ENCODE measurements at regions not wholly inside any gene's neighbourhood (a gene's known extent, or its start where the extent isn't known, plus 50 kb on each side); places are given as distances from the start of the nearest gene placed in this dataset.

GRCh38 chr15:95550702-95551101 lies 779.8 kb upstream of the NR2F2 start:
- no peaks in the 10 kb centered on the region for H3K9me3 ChIP-seq

GRCh38 chr15:95556225-95556624 lies 774.3 kb upstream of the NR2F2 start:
- DNase-seq: no peak
- Histone ChIP-seq H3K27me3 (no peaks in the 10 kb centered on the region), H3K27ac (peak overlapping the region in 1 of 2 donors; percentile 43), H3K4me1 (no peaks in the 10 kb centered on the region), H3K36me3 (no peaks in the 10 kb centered on the region), H3K4me3 (no peak overlapping the region), H3K9me3 (no peaks in the 10 kb centered on the region)
- TF ChIP-seq CTCF (IDR thresholded peaks at IDR 0.05): no peak
- TF ChIP-seq POLR2A (IDR thresholded peaks at IDR 0.05): no peak
- intact Hi-C loops (cut with DNase I; ENCODE audit: low total_unique reads): no loop called here

More at GRCh38 chr15:95550702-95551101, 779.8 kb upstream of the NR2F2 start:
- DNase-seq: no peak
- Histone ChIP-seq H3K4me3 (no peak overlapping the region), H3K27ac (no peak overlapping the region), H3K27me3 (no peaks in the 10 kb centered on the region), H3K4me1 (no peaks in the 10 kb centered on the region), H3K36me3 (no peaks in the 10 kb centered on the region)
- TF ChIP-seq CTCF (IDR thresholded peaks at IDR 0.05): no peak
- TF ChIP-seq POLR2A (IDR thresholded peaks at IDR 0.05): no peak
- intact Hi-C loops (cut with DNase I; ENCODE audit: low total_unique reads): no loop called here

- H3K27ac ChIP-seq: peak overlapping the region; percentile 43 to 47
- no peaks in the 10 kb centered on the region for H3K4me1 ChIP-seq
- TF ChIP-seq POLR2A (IDR thresholded peaks at IDR 0.05) (no peak), CTCF (IDR thresholded peaks at IDR 0.05) (no peak)
- H3K9me3 ChIP-seq: no peaks in the 10 kb centered on the region
- no peak for DNase-seq
- intact Hi-C loops (cut with DNase I; ENCODE audit: low total_unique reads): no loop called here
- no peaks in the 10 kb centered on the region for H3K36me3 ChIP-seq
- H3K4me3 ChIP-seq: no peak overlapping the region
- no peaks in the 10 kb centered on the region for H3K27me3 ChIP-seq
Observed at GRCh38 chr15:95556866-95557225, 773.7 kb upstream of the NR2F2 start.

- DNase-seq: peak; percentile 22 to 53
- Histone ChIP-seq H3K4me3 (no peak overlapping the region), H3K27ac (peak overlapping the region; percentile 47), H3K36me3 (no peaks in the 10 kb centered on the region), H3K27me3 (no peaks in the 10 kb centered on the region), H3K9me3 (no peaks in the 10 kb centered on the region), H3K4me1 (no peaks in the 10 kb centered on the region)
- intact Hi-C loops (cut with DNase I; ENCODE audit: low total_unique reads): no loop called here
- TF ChIP-seq POLR2A (IDR thresholded peaks at IDR 0.05) (no peak), CTCF (IDR thresholded peaks at IDR 0.05) (no peak)
Observed at GRCh38 chr15:95557226-95558046, 773.1 kb upstream of the NR2F2 start.

DNA sequence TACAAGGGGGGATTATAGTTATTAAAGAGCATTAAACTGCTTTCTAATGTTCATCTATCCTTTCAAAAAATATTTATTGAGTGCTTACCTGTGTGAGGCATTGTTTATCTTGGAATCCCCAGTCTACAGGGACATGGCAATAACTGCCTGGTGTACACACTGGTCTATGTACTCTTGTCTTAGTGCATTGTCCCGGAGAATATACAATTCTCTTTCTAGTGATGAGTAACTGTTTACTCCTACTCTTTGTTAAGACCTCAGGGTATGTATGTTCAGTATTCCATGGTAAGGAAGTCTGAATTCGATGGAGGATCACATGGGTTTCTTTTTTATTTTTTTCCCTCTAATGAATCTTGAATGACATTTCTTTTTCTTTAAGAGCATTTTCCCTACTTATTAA lies 772.4 kb upstream of the NR2F2 start:
- H3K4me3 ChIP-seq: no peak overlapping the region
- H3K27me3 ChIP-seq: no peaks in the 10 kb centered on the region
- TF ChIP-seq CTCF (IDR thresholded peaks at IDR 0.05) (no peak), POLR2A (IDR thresholded peaks at IDR 0.05) (no peak)
- intact Hi-C loops (cut with DNase I; ENCODE audit: low total_unique reads): no loop called here
- H3K27ac ChIP-seq: peak overlapping the region in 1 of 2 donors; percentile 47
- H3K36me3 ChIP-seq: no peaks in the 10 kb centered on the region
- H3K4me1 ChIP-seq: no peaks in the 10 kb centered on the region
- H3K9me3 ChIP-seq: no peaks in the 10 kb centered on the region
- DNase-seq: no peak

All from uterus (tissue), 3 donors.